ENCODE measurements at regions not wholly inside any gene's neighbourhood (a gene's known extent, or its start where the extent isn't known, plus 50 kb on each side); places are given as distances from the start of the nearest gene placed in this dataset.

GRCh38 chr4:123260653-123261052 is 135.9 kb upstream of the SPRY1 start:
- DNase-seq (ENCODE audit: low read depth): no peak

GRCh38 chr4:123262080-123262479 is 134.5 kb upstream of the SPRY1 start:
- no peak for DNase-seq (ENCODE audit: low read depth)

GRCh38 chr4:123265443-123265842 is 131.2 kb upstream of the SPRY1 start:
- DNase-seq (ENCODE audit: low read depth): no peak

- no peak for DNase-seq (ENCODE audit: low read depth)
These were observed 130.4 kb upstream of the SPRY1 start for GRCh38 chr4:123266221-123266620.

- DNase-seq (ENCODE audit: low read depth): no peak
These were observed 117.8 kb upstream of the SPRY1 start for GRCh38 chr4:123278755-123279154.

- DNase-seq (ENCODE audit: low read depth): no peak
These were observed 113.2 kb upstream of the SPRY1 start for GRCh38 chr4:123283371-123283895.

GRCh38 chr4:123284168-123284567 is 112.4 kb upstream of the SPRY1 start:
- DNase-seq (ENCODE audit: low read depth): no peak

- no peak for DNase-seq (ENCODE audit: low read depth)
These were observed 109.6 kb upstream of the SPRY1 start for GRCh38 chr4:123286903-123287466.

- DNase-seq (ENCODE audit: low read depth): no peak
These were observed 108.1 kb upstream of the SPRY1 start for GRCh38 chr4:123288309-123289025.

GRCh38 chr4:123291329-123291728 is 105.3 kb upstream of the SPRY1 start:
- DNase-seq (ENCODE audit: low read depth): no peak

GRCh38 chr4:123297836-123298235 is 98.8 kb upstream of the SPRY1 start:
- no peak for DNase-seq (ENCODE audit: low read depth)

GRCh38 chr4:123298261-123298660 is 98.3 kb upstream of the SPRY1 start:
- no peak for DNase-seq (ENCODE audit: low read depth)

- no peak for DNase-seq (ENCODE audit: low read depth)
These were observed 97.8 kb upstream of the SPRY1 start for GRCh38 chr4:123298801-123299200.

- DNase-seq (ENCODE audit: low read depth): no peak
These were observed 97.3 kb upstream of the SPRY1 start for GRCh38 chr4:123299212-123299691.

GRCh38 chr4:123300222-123301039 is 96.2 kb upstream of the SPRY1 start:
- no peak for DNase-seq (ENCODE audit: low read depth)

GRCh38 chr4:123301923-123302322 is 94.7 kb upstream of the SPRY1 start:
- DNase-seq (ENCODE audit: low read depth): no peak

- no peak for DNase-seq (ENCODE audit: low read depth)
These were observed 92.2 kb upstream of the SPRY1 start for GRCh38 chr4:123304151-123304964.

- no peak for DNase-seq (ENCODE audit: low read depth)
These were observed 90.9 kb upstream of the SPRY1 start for GRCh38 chr4:123305736-123306135.

- DNase-seq (ENCODE audit: low read depth): no peak
These were observed 89.8 kb upstream of the SPRY1 start for GRCh38 chr4:123306769-123307168.

- no peak for DNase-seq (ENCODE audit: low read depth)
These were observed 87.9 kb upstream of the SPRY1 start for GRCh38 chr4:123308667-123309066.

- no peak for DNase-seq (ENCODE audit: low read depth)
These were observed 84.5 kb upstream of the SPRY1 start for GRCh38 chr4:123312116-123312515.
